CD4-positive, alpha-beta T cell (primary cell): ENCODE measurements at regions not wholly inside any gene's neighbourhood (a gene's known extent, or its start where the extent isn't known, plus 50 kb on each side); places are given as distances from the start of the nearest gene placed in this dataset.

ENCODE experiments used
- ATAC-seq: fragments of 200-7000 bp; cut with Tn5 transposase; one replicate; pipeline ENCODE4 v1.10.0; 2022; ENCODE audit warnings: mild to moderate bottlenecking; ENCODE audit not compliant: poor library complexity
- CTCF ChIA-PET: fragments of 350-600 bp; sonication (Branson Sonifier 250); formaldehyde crosslinking; loops from one replicate; lab custom pipeline; 2021; ENCODE audit warnings: antibody characterized with exemption, inconsistent platforms; lab: Charles Lee
- POLR2A ChIA-PET: fragments of 350-600 bp; sonication (Branson Sonifier 250); formaldehyde crosslinking; loops from one replicate; lab custom pipeline; 2021; ENCODE audit warnings: antibody characterized with exemption, inconsistent platforms; lab: Charles Lee
- DNase-seq, 14 experiments: peaks; one replicate each; pipeline ENCODE4 v3.0.0-alpha.2; 2013 to 2020; ENCODE audit warnings: mixed read lengths in 2 of 14
- H3K27ac ChIP-seq, 2 donors: one replicate each; pipeline versions ENCODE4 v1.5.1 to v1.7.0; 2013; ENCODE audit warnings: low read length in 2 of 2, low read depth in 1 of 2, mild to moderate bottlenecking in 1 of 2
- H3K27me3 ChIP-seq, 2 experiments: 1 replicate in 1 of 2; 2 replicates in 1 of 2; pipeline versions ENCODE4 v1.6.1 to v1.7.0; 2013; ENCODE audit warnings: low read length in 2 of 2, control low read depth in 1 of 2, mild to moderate bottlenecking in 1 of 2, moderate library complexity in 1 of 2; ENCODE audit not compliant: insufficient read depth in 2 of 2, control insufficient read depth in 1 of 2
- H3K36me3 ChIP-seq: one replicate; pipeline ENCODE4 v1.6.1; 2013; ENCODE audit warnings: low read length, control low read depth; ENCODE audit not compliant: insufficient read depth
- H3K4me1 ChIP-seq: one replicate; pipeline ENCODE4 v1.6.1; 2013; ENCODE audit warnings: low read length, control low read depth; ENCODE audit not compliant: insufficient read depth
- H3K4me3 ChIP-seq: one replicate; pipeline ENCODE4 v1.5.1; 2013; ENCODE audit warnings: mild to moderate bottlenecking, low read length, moderate library complexity
- H3K9me3 ChIP-seq, 2 experiments: 1 replicate in 1 of 2; 2 replicates in 1 of 2; pipeline versions ENCODE4 v1.6.1 to v1.7.0; 2013; ENCODE audit warnings: low read length in 2 of 2, mild to moderate bottlenecking in 2 of 2, control low read depth in 1 of 2, moderate library complexity in 1 of 2; ENCODE audit not compliant: control insufficient read depth in 1 of 2, insufficient read depth in 1 of 2
- H3K27ac Mint-ChIP-seq: one replicate; pipeline ENCODE4 v1.8.0; 2020; ENCODE audit warnings: mixed read lengths
- H3K27me3 Mint-ChIP-seq: one replicate; pipeline ENCODE4 v1.8.0; 2021; ENCODE audit warnings: mixed read lengths
- H3K36me3 Mint-ChIP-seq: one replicate; pipeline ENCODE4 v1.8.0; 2021; ENCODE audit warnings: low read depth, mixed read lengths
- H3K4me1 Mint-ChIP-seq: one replicate; pipeline ENCODE4 v1.8.0; 2021; ENCODE audit warnings: low read depth, mixed read lengths
- H3K4me3 Mint-ChIP-seq: one replicate; pipeline ENCODE4 v1.8.0; 2020; ENCODE audit warnings: mild to moderate bottlenecking, mixed read lengths
- H3K9me3 Mint-ChIP-seq: one replicate; pipeline ENCODE4 v1.8.0; 2020; ENCODE audit warnings: mixed read lengths
- intact Hi-C, 2 experiments: fragments of 100-400 bp; cut with DNase I in 1 of 2; cut with micrococcal nuclease in 1 of 2; formaldehyde crosslinking; loops; one replicate each; pipeline versions ENCODE4 v1.15.1 to v1.9.0; 2023 to 2025; cut with DNase I, micrococcal nuclease
- TF ChIP-seq, protein P1 (sequence below): fragments of 200-600 bp; IDR thresholded peaks from one replicate; pipeline ENCODE4 v1.8.0; 2022; ENCODE audit warnings: antibody characterized with exemption, mild to moderate bottlenecking

DNA sequence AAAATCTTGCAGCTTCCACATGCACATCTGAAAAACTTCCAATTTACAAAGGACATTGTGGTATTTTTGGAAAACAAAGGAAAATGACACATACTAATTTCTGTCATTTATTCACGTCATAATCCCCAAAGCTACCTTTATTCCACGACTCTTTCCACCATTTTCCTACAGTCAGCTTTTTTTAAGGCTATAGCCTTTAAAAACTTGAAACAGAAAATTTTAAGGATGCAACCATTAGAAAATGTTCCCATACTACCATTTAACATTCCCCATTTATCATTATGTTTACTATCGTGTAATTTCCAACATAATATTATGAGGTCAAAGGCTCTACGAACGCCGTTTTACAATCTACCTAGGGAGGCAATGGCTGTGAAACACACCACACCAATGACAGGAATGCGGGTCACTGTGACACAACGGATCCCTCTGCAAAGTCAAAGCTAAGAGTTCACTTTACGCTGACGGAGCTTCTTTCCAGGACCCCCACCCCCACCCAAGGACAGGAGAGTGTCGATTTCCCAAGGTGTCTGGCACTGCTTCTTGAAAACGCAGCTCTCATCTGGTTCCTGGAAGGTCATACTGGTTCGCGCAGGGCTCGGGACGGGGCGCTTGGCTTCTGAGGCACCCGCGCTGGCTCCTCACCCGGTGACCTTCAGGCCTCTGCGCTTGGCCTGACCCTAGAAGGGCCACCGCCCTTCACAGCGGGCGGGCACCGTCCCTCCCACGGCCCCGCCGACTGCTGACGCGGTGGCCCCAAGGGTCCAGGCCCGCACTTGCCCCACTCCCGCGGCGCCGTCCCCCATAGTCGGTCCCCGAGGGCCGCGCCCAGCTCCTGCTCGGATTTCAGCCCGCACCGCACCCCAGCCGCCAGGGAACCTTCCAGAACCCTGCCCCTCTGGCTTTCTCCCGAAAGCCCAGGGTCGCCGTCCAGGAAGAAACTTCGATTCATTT, 50.5 kb upstream of the ATF3 start:
- Histone ChIP-seq H3K9me3 (peaks cover 0 to 3% of the 10 kb centered on the region in 2 experiments), H3K36me3 (no peaks in the 10 kb centered on the region), H3K27me3 (no peaks in the 10 kb centered on the region), H3K4me3 (peak overlapping the region; percentile 72), H3K27ac (peak overlapping the region; percentile 77 to 81), H3K4me1 (peaks cover 16% of the 10 kb centered on the region)
- no peaks in the 10 kb centered on the region for H3K9me3 Mint-ChIP-seq
- ATAC-seq, result peak; percentile 45
- H3K27me3 Mint-ChIP-seq, result no peaks in the 10 kb centered on the region
- intact Hi-C loops, result loop anchor here in 1 of 2 experiments (2.0 to 10.0 kb wide), 8 partner anchors 53 to 883 kb away; partner anchors contain the start of genes ANGEL2, DTL, FLVCR1 and INTS7
- peak in 3 of 14 experiments; percentile 9 to 44 (median 29) for DNase-seq
- peaks cover 6% of the 10 kb centered on the region for H3K4me1 Mint-ChIP-seq
- TF ChIP-seq, protein P1, sequence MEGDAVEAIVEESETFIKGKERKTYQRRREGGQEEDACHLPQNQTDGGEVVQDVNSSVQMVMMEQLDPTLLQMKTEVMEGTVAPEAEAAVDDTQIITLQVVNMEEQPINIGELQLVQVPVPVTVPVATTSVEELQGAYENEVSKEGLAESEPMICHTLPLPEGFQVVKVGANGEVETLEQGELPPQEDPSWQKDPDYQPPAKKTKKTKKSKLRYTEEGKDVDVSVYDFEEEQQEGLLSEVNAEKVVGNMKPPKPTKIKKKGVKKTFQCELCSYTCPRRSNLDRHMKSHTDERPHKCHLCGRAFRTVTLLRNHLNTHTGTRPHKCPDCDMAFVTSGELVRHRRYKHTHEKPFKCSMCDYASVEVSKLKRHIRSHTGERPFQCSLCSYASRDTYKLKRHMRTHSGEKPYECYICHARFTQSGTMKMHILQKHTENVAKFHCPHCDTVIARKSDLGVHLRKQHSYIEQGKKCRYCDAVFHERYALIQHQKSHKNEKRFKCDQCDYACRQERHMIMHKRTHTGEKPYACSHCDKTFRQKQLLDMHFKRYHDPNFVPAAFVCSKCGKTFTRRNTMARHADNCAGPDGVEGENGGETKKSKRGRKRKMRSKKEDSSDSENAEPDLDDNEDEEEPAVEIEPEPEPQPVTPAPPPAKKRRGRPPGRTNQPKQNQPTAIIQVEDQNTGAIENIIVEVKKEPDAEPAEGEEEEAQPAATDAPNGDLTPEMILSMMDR, result no peak
- peak overlapping the region; percentile 85 for H3K27ac Mint-ChIP-seq
- POLR2A ChIA-PET, result interaction anchor here (0.8 to 2.4 kb wide), 11 partner anchors 9 to 522 kb away, joined by 3 to 15 read pairs (median 4); partner anchors contain the start of genes ATF3, DTL, FLVCR1 and INTS7
- CTCF ChIA-PET, result interaction anchor here (0.6 to 2.6 kb wide), 4 partner anchors 9 to 860 kb away, joined by 3 to 7 read pairs (median 6); partner anchors contain the start of gene ATF3
- no peaks in the 10 kb centered on the region for H3K36me3 Mint-ChIP-seq
- H3K4me3 Mint-ChIP-seq, result peak overlapping the region; percentile 79

DNA sequence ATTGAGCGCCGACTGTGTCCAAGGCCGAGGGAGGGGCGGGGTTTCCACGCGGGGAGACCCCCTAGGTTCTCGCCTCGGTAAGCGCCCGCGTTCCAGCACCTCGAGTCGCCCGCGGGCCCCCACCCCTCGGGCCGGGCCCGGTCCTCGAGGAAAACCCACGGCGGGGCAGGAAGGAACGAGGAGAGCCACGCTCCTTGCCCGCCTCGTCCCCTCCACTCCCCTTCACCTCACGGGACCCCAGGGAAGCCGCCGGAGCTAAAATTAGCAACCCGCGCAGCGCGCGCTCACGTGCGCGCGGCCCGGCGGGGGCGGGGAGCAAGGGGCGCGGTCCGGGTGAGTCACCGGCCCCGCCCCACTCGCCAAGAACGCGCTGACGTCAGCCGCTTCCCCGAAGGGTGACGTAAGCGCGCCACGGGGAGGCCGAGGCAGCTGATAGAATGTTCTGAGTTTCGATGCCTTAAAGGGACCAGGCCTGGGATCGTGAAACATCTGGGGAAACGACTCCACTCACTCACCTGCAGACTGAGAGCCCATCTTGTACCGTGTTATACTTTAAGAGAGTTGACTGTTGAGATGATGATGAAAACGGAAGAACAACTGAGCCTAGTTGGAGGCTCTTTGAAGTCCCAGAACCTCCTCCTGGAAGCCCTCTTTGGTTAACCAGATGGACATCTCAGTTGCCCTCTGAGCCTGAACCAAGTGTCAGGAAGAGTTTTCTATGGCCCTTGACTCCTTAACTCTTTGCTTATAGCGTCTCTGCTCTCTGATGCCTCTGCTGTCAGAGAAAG, 49.7 kb upstream of the ATF3 start:
- TF ChIP-seq, protein P1, result no peak
- intact Hi-C loops, result loop anchor here in 1 of 2 experiments (2.0 to 10.0 kb wide), 8 partner anchors 52 to 884 kb away; partner anchors contain the start of genes ANGEL2, DTL, FLVCR1 and INTS7
- Histone ChIP-seq H3K36me3 (no peaks in the 10 kb centered on the region), H3K9me3 (peaks cover 0 to 3% of the 10 kb centered on the region in 2 experiments), H3K4me1 (peaks cover 16% of the 10 kb centered on the region), H3K27me3 (no peaks in the 10 kb centered on the region), H3K4me3 (peak overlapping the region; percentile 72), H3K27ac (peak overlapping the region; percentile 77 to 81)
- POLR2A ChIA-PET, result interaction anchor here (0.8 to 2.4 kb wide), 12 partner anchors 8 to 523 kb away, joined by 3 to 15 read pairs (median 4); partner anchors contain the start of genes ATF3, DTL, FLVCR1 and INTS7
- no peaks in the 10 kb centered on the region for H3K36me3 Mint-ChIP-seq
- peak; percentile 85 to 98 (median 90) for DNase-seq
- H3K27ac Mint-ChIP-seq, result peak overlapping the region; percentile 85
- no peaks in the 10 kb centered on the region for H3K9me3 Mint-ChIP-seq
- no peaks in the 10 kb centered on the region for H3K27me3 Mint-ChIP-seq
- CTCF ChIA-PET, result interaction anchor here (0.6 to 2.6 kb wide), 4 partner anchors 8 to 861 kb away, joined by 3 to 7 read pairs (median 6); partner anchors contain the start of gene ATF3
- peak overlapping the region; percentile 88 for H3K4me3 Mint-ChIP-seq
- H3K4me1 Mint-ChIP-seq, result peaks cover 6% of the 10 kb centered on the region
- ATAC-seq, result peak; percentile 93
